Fibroblast of mammary gland (primary cell): ENCODE measurements at regions not wholly inside any gene's neighbourhood (a gene's known extent, or its start where the extent isn't known, plus 50 kb on each side); places are given as distances from the start of the nearest gene placed in this dataset.

Source experiments
- DNase-seq: peaks from one replicate; pipeline ENCODE4 v3.0.0-alpha.2; 2010; ENCODE audit warnings: low read depth
- H3K4me3 ChIP-seq: 2 replicates; pipeline ENCODE4 v1.5.1; 2011; ENCODE audit warnings: low read depth, mild to moderate bottlenecking, low read length, moderate library complexity; ENCODE audit not compliant: control insufficient read depth
- TF ChIP-seq, protein P1 (sequence below): conservative IDR thresholded peaks from 2 replicates; pipeline ENCODE4 v1.5.1; 2011; ENCODE audit warnings: low read depth, low read length, inconsistent platforms; ENCODE audit not compliant: control insufficient read depth, insufficient read depth

DNA sequence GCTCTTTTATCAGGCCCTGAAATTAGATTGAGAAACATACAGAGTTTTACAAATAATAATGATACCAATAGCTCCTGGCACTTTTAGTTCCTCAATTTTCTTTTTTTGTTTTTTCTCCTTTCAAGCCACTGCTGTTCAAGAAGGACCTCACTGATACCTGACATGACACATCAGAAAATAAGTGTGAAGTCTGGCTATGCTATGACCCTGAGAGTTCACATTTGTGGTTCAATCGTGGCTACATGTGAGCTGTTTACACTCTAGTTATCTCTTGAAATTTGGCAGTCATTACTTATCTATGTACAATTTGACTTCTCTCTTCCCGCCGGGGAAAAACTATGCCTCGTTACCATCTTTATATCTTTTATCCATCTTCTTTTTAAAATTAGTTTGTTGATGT is 686.5 kb downstream of the EPHA4 start:
- no peak overlapping the region for H3K4me3 ChIP-seq
- no peak for DNase-seq
- TF ChIP-seq, protein P1, sequence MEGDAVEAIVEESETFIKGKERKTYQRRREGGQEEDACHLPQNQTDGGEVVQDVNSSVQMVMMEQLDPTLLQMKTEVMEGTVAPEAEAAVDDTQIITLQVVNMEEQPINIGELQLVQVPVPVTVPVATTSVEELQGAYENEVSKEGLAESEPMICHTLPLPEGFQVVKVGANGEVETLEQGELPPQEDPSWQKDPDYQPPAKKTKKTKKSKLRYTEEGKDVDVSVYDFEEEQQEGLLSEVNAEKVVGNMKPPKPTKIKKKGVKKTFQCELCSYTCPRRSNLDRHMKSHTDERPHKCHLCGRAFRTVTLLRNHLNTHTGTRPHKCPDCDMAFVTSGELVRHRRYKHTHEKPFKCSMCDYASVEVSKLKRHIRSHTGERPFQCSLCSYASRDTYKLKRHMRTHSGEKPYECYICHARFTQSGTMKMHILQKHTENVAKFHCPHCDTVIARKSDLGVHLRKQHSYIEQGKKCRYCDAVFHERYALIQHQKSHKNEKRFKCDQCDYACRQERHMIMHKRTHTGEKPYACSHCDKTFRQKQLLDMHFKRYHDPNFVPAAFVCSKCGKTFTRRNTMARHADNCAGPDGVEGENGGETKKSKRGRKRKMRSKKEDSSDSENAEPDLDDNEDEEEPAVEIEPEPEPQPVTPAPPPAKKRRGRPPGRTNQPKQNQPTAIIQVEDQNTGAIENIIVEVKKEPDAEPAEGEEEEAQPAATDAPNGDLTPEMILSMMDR = no peak

DNA sequence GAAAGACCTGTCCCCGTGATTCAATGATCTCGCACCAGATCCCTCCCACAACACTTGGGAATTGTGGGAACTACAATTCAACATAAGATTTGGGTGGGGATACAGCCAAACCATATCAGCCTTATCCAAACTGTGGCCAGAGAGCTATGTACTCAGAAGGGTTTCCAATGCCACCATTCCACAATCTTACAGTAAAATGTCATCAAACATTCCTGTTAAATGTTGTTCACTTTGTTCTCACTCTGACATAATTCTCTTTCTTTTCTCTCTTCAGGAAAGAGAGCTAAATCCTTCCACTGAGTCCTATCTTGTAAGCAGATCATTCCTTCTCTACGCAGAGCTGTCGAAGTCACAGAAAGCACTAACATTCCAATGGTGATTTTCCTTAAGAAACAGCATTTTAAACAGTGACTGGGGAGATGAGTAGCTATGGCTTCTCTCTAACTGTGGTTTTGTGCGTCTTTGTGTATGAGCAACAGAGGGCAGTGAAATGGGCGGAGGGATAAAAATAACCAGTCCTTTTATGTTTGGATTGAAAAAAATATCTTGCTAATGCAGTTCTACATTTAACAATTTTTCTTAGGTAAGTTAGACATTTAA is 684.7 kb downstream of the EPHA4 start:
- no peak for DNase-seq
- TF ChIP-seq, protein P1 = no peak
- no peak overlapping the region for H3K4me3 ChIP-seq

DNA sequence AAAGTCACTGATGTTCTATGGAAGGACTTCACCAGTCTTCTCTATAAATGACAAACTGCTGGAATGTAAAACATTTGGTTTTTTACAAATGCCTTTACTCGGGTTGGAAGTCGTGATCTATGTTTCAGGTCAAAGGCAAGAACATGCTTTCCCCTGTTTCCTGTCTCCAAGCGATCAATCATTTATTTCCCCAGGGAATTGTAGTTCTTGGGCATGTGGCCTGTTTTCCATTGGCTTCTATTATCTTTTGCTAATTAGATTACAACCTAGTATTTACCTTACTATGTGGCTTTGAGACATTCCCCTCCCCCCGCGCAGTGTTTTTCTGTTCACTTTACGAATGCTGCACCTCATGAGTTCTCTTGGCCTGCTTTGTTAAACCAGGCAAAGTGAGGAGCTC is 684.2 kb downstream of the EPHA4 start:
- no peak for DNase-seq
- TF ChIP-seq, protein P1 = no peak
- H3K4me3 ChIP-seq = no peak overlapping the region

DNA sequence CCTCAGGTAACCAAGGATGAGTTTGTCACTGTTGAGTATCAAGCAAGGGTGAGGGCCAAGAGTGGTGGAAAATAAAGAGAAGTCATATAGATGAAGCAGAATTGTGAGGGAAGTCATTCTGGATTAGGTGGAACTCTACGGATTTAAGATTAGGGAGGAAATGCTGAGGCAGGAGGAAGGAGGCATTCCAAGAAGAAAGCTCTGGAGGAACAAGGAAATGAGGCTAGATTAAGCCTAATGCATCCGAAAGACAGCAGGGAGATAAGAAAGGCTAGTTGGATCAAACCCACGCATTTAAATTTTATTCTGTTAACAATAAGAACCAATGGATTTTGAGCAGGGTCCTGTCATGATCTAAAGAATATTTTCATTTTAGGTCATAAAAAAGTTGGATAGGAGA is 681.2 kb downstream of the EPHA4 start:
- no peak for DNase-seq
- H3K4me3 ChIP-seq = no peak overlapping the region
- TF ChIP-seq, protein P1 = no peak

DNA sequence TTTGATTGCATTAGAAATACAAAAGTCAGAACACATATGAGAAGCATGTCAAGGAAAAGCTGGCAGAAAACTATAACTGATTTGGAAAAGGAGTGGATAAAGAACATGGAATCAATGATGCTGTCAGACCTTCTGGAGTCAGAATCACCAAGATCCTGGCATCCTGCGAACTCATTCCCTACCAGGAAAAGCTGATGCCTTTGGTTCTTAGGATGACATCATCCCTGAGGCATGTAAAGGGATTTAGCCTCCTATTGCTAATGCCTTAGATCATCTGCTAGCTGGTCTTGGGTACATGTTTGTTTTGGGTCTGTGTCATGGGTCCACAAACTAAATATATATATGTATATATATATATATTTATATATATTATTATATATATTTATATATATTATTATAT is 680.7 kb downstream of the EPHA4 start:
- H3K4me3 ChIP-seq = no peak overlapping the region
- peak; percentile 77 for DNase-seq
- TF ChIP-seq, protein P1 = no peak

DNA sequence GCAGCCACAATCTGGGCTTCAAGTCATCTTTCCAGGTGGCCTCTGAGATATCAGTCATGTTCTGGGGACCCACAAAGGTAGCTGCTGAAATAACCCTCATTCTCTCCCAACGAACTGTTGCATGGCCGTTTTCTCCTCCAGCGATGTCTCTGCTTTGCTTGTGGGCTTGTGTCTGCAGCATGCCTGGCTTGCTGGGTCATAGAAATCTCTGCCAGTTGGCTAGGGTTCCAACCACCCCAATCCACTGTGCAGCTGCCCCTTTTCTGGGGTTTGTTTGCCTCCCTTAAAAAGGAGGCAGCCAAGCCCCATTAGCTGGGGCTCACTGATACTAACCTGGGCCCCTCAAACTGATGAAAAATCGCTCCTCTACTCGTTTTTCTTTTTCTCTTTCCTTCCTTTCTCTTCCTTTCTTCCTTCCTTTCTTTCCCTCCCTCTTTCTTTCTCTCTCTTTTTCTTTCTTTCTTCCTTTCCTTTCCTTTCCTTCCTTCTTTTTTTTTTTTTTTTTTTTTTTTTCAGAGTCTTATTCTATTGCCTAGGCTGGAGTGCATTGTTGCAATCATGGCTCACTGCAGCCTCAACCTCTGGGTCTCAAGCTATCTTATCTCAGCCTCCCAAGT is 680.0 kb downstream of the EPHA4 start:
- no peak overlapping the region for H3K4me3 ChIP-seq
- TF ChIP-seq, protein P1 = no peak
- no peak for DNase-seq

DNA sequence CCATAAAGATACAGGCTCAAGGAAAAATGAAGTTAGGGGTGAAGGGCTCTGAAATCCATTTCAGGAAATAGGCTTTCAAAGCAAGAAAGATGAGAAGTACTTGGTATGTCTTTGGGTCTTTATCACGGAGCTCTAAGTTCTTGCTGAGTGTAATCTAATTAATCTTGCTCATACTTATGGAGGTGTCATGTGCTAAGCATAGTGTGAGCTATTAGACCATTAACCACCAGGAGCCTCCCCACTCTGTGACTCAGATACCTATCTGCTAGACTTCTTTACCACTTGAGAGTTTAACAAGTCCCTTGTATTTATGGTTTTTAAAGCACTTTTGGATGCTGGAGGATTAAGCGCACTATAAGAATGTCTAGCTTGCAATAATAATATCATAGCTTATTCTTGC is 678.7 kb downstream of the EPHA4 start:
- no peak for DNase-seq
- TF ChIP-seq, protein P1 = no peak
- no peak overlapping the region for H3K4me3 ChIP-seq
